ENCODE measurements at regions not wholly inside any gene's neighbourhood (a gene's known extent, or its start where the extent isn't known, plus 50 kb on each side); places are given as distances from the start of the nearest gene placed in this dataset.

- TF ChIP-seq POLR2AphosphoS5 (IDR thresholded peaks at IDR 0.05; ENCODE audit: borderline replicate concordance, low read depth, low read length): no peak
- TF ChIP-seq EZH2 (IDR thresholded peaks at IDR 0.05): no peak
Measured at GRCh38 chr7:12993025-12993424, 305.6 kb downstream of the ARL4A start.
